ENCODE measurements at regions not wholly inside any gene's neighbourhood (a gene's known extent, or its start where the extent isn't known, plus 50 kb on each side); places are given as distances from the start of the nearest gene placed in this dataset.

- Histone ChIP-seq H4K91ac (replicated peaks; ENCODE audit: insufficient read length, low read length) (no peak overlapping the region), H3K4me2 (ENCODE audit: insufficient read depth in 1 of 2, low read depth in 2 of 2, low read length in 2 of 2) (no peak overlapping the region), H3K36me3 (ENCODE audit: control insufficient read depth in 2 of 4, insufficient read depth in 4 of 4, low read length in 3 of 4) (no peaks in the 10 kb centered on the region), H3K4me1 (replicated peaks in 1 of 4; ENCODE audit: control insufficient read depth in 3 of 4, insufficient read depth in 4 of 4, low read length in 3 of 4) (peaks cover 0 to under 1% (median 0%) of the 10 kb centered on the region in 4 experiments; a peak in 1 of 7 replicates), H3K79me1 (ENCODE audit: low read depth, low read length) (no peaks in the 10 kb centered on the region), H4K8ac (ENCODE audit: extremely low read depth, insufficient read depth, low read length) (no peak overlapping the region), H2BK12ac (ENCODE audit: low read depth, low read length) (no peak overlapping the region), H3K27ac (ENCODE audit: low read depth, low read length) (no peak overlapping the region), H3K23ac (ENCODE audit: insufficient read length) (no peak overlapping the region), H3K79me2 (ENCODE audit: control insufficient read depth in 1 of 2, insufficient read depth in 2 of 2, low read length in 2 of 2) (no peaks in the 10 kb centered on the region), H3K27me3 (replicated peaks in 1 of 4; ENCODE audit: control insufficient read depth in 3 of 4, extremely low read depth in 1 of 4, insufficient read depth in 3 of 4, low read length in 3 of 4) (peaks cover 0 to 3% (median 0%) of the 10 kb centered on the region in 4 experiments; a peak in 1 of 7 replicates), H3K9ac (replicated peaks in 1 of 4; ENCODE audit: extremely low read depth in 1 of 4, low read depth in 3 of 4, low read length in 3 of 4) (no peak overlapping the region), H2AK5ac (ENCODE audit: low read depth, low read length) (no peak overlapping the region), H4K20me1 (replicated peaks in 1 of 2; ENCODE audit: control insufficient read depth in 1 of 2, insufficient read depth in 2 of 2, low read length in 2 of 2) (no peaks in the 10 kb centered on the region), H3K9me3 (ENCODE audit: insufficient read depth in 2 of 2, low read depth in 1 of 2, low read length in 1 of 2) (peaks cover 3 to 4% of the 10 kb centered on the region in 2 experiments; a peak in 1 of 4 replicates), H2BK15ac (ENCODE audit: low read length) (no peak overlapping the region), H3K56ac (replicated peaks; ENCODE audit: insufficient read length, low read depth, low read length) (no peak overlapping the region), H3K18ac (ENCODE audit: extremely low read depth, low read length) (no peak overlapping the region), H3K23me2 (ENCODE audit: low read depth, low read length) (no peaks in the 10 kb centered on the region), H3K14ac (ENCODE audit: insufficient read length) (no peak overlapping the region), H2BK20ac (ENCODE audit: low read length) (no peak overlapping the region), H2BK5ac (ENCODE audit: low read depth, low read length) (no peak overlapping the region), H2AFZ (ENCODE audit: low read length) (no peak overlapping the region), H3K4me3 (ENCODE audit: extremely low read depth in 1 of 4, insufficient read depth in 2 of 4, low read depth in 3 of 4, low read length in 4 of 4) (no peak overlapping the region), H4K5ac (ENCODE audit: insufficient read length, low read depth, low read length) (no peak overlapping the region), H3K4ac (replicated peaks; ENCODE audit: insufficient read length, low read depth, low read length) (no peak overlapping the region), H2BK120ac (replicated peaks; ENCODE audit: low read depth, low read length) (no peak overlapping the region)
- no peak for DNase-seq (ENCODE audit: low read depth in 1 of 2, low spot score in 2 of 2)
- ChIA-PET POLR2A (ENCODE audit: partially characterized antibody) (no interaction called here), CTCF (ENCODE audit: partially characterized antibody) (no interaction called here)
- WGBS, 2 experiments (ENCODE audit: extremely low coverage in 1 of 2, insufficient coverage in 1 of 2, insufficient read length in 1 of 2, insufficient replicate concordance in 2 of 2, low coverage in 1 of 2, low lambda C conversion rate in 2 of 2, missing lambda C conversion rate in 1 of 2): 100% methylated on average over 2 of the region's 2 CpGs; no CpG with 5 or more reads in 1 of the 2 experiments
- FAIRE-seq: no peak
- TF ChIP-seq CTCF (IDR thresholded peaks at IDR 0.05; ENCODE audit: control extremely low read depth in 1 of 3, insufficient read depth in 1 of 3, low read depth in 1 of 3, low read length in 3 of 3) (no peak), TAF1 (IDR thresholded peaks at IDR 0.05; ENCODE audit: low read depth, low read length) (no peak), JUN (IDR thresholded peaks at IDR 0.05; ENCODE audit: low read depth, low read length) (no peak), SIN3A (conservative IDR thresholded peaks at IDR 0.05 in 1 of 2, IDR thresholded peaks at IDR 0.05 in 1 of 2; ENCODE audit: low read depth in 1 of 2, low read length in 2 of 2) (no peak)
Observed at GRCh38 chr16:47991491-47991890, 164.3 kb downstream of the ABCC12 start.
